ENCODE measurements at regions not wholly inside any gene's neighbourhood (a gene's known extent, or its start where the extent isn't known, plus 50 kb on each side); places are given as distances from the start of the nearest gene placed in this dataset.
"Not testable (repeated sequence)": the region's sequence is repeated elsewhere in the genome, so short reads cannot be mapped to it uniquely, and the experiment has no call there.

GRCh38 chr9:120304896-120305295 is 275.1 kb downstream of the CDK5RAP2 start:
- not testable (repeated sequence) for H3K9me3 ChIP-seq (ENCODE audit: control insufficient read depth in 2 of 2, insufficient read depth in 1 of 2, low read length in 1 of 2); H3K36me3 ChIP-seq (ENCODE audit: control insufficient read depth in 2 of 2, insufficient read depth in 2 of 2, low read length in 1 of 2); H3K27ac ChIP-seq (ENCODE audit: low read depth in 1 of 2, low read length in 1 of 2); H3K4me3 ChIP-seq (ENCODE audit: low read length in 2 of 2); H3K27me3 ChIP-seq (ENCODE audit: control insufficient read depth in 2 of 2, insufficient read depth in 1 of 2, low read length in 1 of 2); H3K4me1 ChIP-seq (ENCODE audit: control insufficient read depth in 2 of 2, insufficient read depth in 2 of 2, low read length in 2 of 2); DNase-seq (ENCODE audit: low read depth in 6 of 9, low spot score in 9 of 9)
- 98% methylated on average over 28 of the region's 28 CpGs for WGBS

- no peaks in the 10 kb centered on the region for H3K36me3 ChIP-seq (ENCODE audit: control insufficient read depth in 2 of 2, insufficient read depth in 2 of 2, low read length in 1 of 2)
- H3K27ac ChIP-seq (ENCODE audit: low read depth in 1 of 2, low read length in 1 of 2): no peak overlapping the region
- no peak overlapping the region for H3K4me3 ChIP-seq (ENCODE audit: low read length in 2 of 2)
- no peaks in the 10 kb centered on the region for H3K27me3 ChIP-seq (ENCODE audit: control insufficient read depth in 2 of 2, insufficient read depth in 1 of 2, low read length in 1 of 2)
- DNase-seq (ENCODE audit: low read depth in 6 of 9, low spot score in 9 of 9): no peak
- no peaks in the 10 kb centered on the region for H3K9me3 ChIP-seq (ENCODE audit: control insufficient read depth in 2 of 2, insufficient read depth in 1 of 2, low read length in 1 of 2)
- 96% methylated on average over 4 of the region's 4 CpGs for WGBS
- H3K4me1 ChIP-seq (ENCODE audit: control insufficient read depth in 2 of 2, insufficient read depth in 2 of 2, low read length in 2 of 2): no peaks in the 10 kb centered on the region
Observed at GRCh38 chr9:120303519-120303918, 276.4 kb downstream of the CDK5RAP2 start.

GRCh38 chr9:120299785-120300184 is 280.2 kb downstream of the CDK5RAP2 start:
- no peak for DNase-seq (ENCODE audit: low read depth in 6 of 9, low spot score in 9 of 9)
- H3K4me1 ChIP-seq (ENCODE audit: control insufficient read depth in 2 of 2, insufficient read depth in 2 of 2, low read length in 2 of 2): no peaks in the 10 kb centered on the region
- H3K36me3 ChIP-seq (ENCODE audit: control insufficient read depth in 2 of 2, insufficient read depth in 2 of 2, low read length in 1 of 2): no peaks in the 10 kb centered on the region
- no peak overlapping the region for H3K27ac ChIP-seq (ENCODE audit: low read depth in 1 of 2, low read length in 1 of 2)
- WGBS: 80% methylated on average over 6 of the region's 6 CpGs
- H3K27me3 ChIP-seq (ENCODE audit: control insufficient read depth in 2 of 2, insufficient read depth in 1 of 2, low read length in 1 of 2): no peaks in the 10 kb centered on the region
- H3K9me3 ChIP-seq (ENCODE audit: control insufficient read depth in 2 of 2, insufficient read depth in 1 of 2, low read length in 1 of 2): no peaks in the 10 kb centered on the region
- H3K4me3 ChIP-seq (ENCODE audit: low read length in 2 of 2): no peak overlapping the region

- no peaks in the 10 kb centered on the region for H3K9me3 ChIP-seq (ENCODE audit: control insufficient read depth in 2 of 2, insufficient read depth in 1 of 2, low read length in 1 of 2)
- no peaks in the 10 kb centered on the region for H3K27me3 ChIP-seq (ENCODE audit: control insufficient read depth in 2 of 2, insufficient read depth in 1 of 2, low read length in 1 of 2)
- H3K4me1 ChIP-seq (ENCODE audit: control insufficient read depth in 2 of 2, insufficient read depth in 2 of 2, low read length in 2 of 2): no peaks in the 10 kb centered on the region
- no peak for DNase-seq (ENCODE audit: low read depth in 6 of 9, low spot score in 9 of 9)
- WGBS: 75% methylated on average over 4 of the region's 4 CpGs
- no peak overlapping the region for H3K4me3 ChIP-seq (ENCODE audit: low read length in 2 of 2)
- no peaks in the 10 kb centered on the region for H3K36me3 ChIP-seq (ENCODE audit: control insufficient read depth in 2 of 2, insufficient read depth in 2 of 2, low read length in 1 of 2)
- H3K27ac ChIP-seq (ENCODE audit: low read depth in 1 of 2, low read length in 1 of 2): no peak overlapping the region
Observed at GRCh38 chr9:120294003-120294402, 286.0 kb downstream of the CDK5RAP2 start.

DNA sequence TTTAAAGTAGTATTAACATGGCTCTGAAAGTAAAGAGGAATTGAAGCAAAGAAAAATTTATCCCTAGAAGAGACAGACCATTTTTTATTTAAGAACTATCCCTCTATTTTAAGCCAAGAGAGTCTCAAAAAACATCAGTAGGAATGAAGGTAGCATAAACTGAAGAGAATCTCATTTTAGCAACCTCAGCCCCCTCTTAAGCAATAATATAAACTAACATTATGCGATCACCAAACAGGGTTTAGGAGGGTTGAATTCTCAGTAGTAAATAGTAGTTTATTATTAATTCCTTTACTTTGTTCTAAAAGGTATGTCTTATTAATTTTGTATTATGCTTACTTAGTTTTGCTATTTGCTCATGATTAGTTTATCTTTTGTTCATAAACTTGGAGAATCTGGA is 287.4 kb downstream of the CDK5RAP2 start:
- no peak for DNase-seq (ENCODE audit: low read depth in 6 of 9, low spot score in 9 of 9)
- no peaks in the 10 kb centered on the region for H3K9me3 ChIP-seq (ENCODE audit: control insufficient read depth in 2 of 2, insufficient read depth in 1 of 2, low read length in 1 of 2)
- H3K27ac ChIP-seq (ENCODE audit: low read depth in 1 of 2, low read length in 1 of 2): no peak overlapping the region
- no peak overlapping the region for H3K4me3 ChIP-seq (ENCODE audit: low read length in 2 of 2)
- no peaks in the 10 kb centered on the region for H3K36me3 ChIP-seq (ENCODE audit: control insufficient read depth in 2 of 2, insufficient read depth in 2 of 2, low read length in 1 of 2)
- WGBS: 2% methylated on average over 1 of the region's 1 CpG
- H3K27me3 ChIP-seq (ENCODE audit: control insufficient read depth in 2 of 2, insufficient read depth in 1 of 2, low read length in 1 of 2): no peaks in the 10 kb centered on the region
- H3K4me1 ChIP-seq (ENCODE audit: control insufficient read depth in 2 of 2, insufficient read depth in 2 of 2, low read length in 2 of 2): no peaks in the 10 kb centered on the region

DNA sequence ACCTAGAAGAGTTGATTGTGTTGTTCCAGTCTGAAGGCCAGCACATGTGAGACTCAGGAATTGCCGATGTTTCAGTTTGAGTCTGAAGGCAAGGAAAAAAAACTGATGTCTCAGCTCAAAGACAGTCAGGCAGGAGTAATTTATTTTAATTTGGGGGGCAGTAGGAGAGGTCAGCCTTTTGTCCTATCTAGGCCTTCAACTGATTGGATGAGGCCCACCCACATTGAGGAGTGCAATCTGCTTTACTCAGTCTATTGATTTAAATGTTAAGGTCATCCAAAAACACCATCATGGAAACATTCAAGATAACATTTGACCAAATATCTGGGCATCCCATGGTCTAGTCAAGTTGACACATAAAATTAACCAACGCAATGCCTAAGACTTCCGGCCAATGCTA is 288.9 kb downstream of the CDK5RAP2 start:
- H3K4me1 ChIP-seq (ENCODE audit: control insufficient read depth in 2 of 2, insufficient read depth in 2 of 2, low read length in 2 of 2): no peaks in the 10 kb centered on the region
- H3K4me3 ChIP-seq (ENCODE audit: low read length in 2 of 2): no peak overlapping the region
- H3K27me3 ChIP-seq (ENCODE audit: control insufficient read depth in 2 of 2, insufficient read depth in 1 of 2, low read length in 1 of 2): no peaks in the 10 kb centered on the region
- no peak overlapping the region for H3K27ac ChIP-seq (ENCODE audit: low read depth in 1 of 2, low read length in 1 of 2)
- H3K36me3 ChIP-seq (ENCODE audit: control insufficient read depth in 2 of 2, insufficient read depth in 2 of 2, low read length in 1 of 2): no peaks in the 10 kb centered on the region
- no peak for DNase-seq (ENCODE audit: low read depth in 6 of 9, low spot score in 9 of 9)
- WGBS: 100% methylated on average over 3 of the region's 3 CpGs
- no peaks in the 10 kb centered on the region for H3K9me3 ChIP-seq (ENCODE audit: control insufficient read depth in 2 of 2, insufficient read depth in 1 of 2, low read length in 1 of 2)

- no peak for DNase-seq (ENCODE audit: low read depth in 6 of 9, low spot score in 9 of 9)
- Histone ChIP-seq H3K9me3 (ENCODE audit: control insufficient read depth in 2 of 2, insufficient read depth in 1 of 2, low read length in 1 of 2) (no peaks in the 10 kb centered on the region), H3K27me3 (ENCODE audit: control insufficient read depth in 2 of 2, insufficient read depth in 1 of 2, low read length in 1 of 2) (no peaks in the 10 kb centered on the region), H3K36me3 (ENCODE audit: control insufficient read depth in 2 of 2, insufficient read depth in 2 of 2, low read length in 1 of 2) (no peaks in the 10 kb centered on the region), H3K4me1 (ENCODE audit: control insufficient read depth in 2 of 2, insufficient read depth in 2 of 2, low read length in 2 of 2) (no peaks in the 10 kb centered on the region), H3K27ac (ENCODE audit: low read depth in 1 of 2, low read length in 1 of 2) (no peak overlapping the region), H3K4me3 (ENCODE audit: low read length in 2 of 2) (no peak overlapping the region)
- 89% methylated on average over 9 of the region's 9 CpGs for WGBS
Observed at GRCh38 chr9:120289990-120290975, 289.7 kb downstream of the CDK5RAP2 start.

GRCh38 chr9:120289098-120289497 is 290.9 kb downstream of the CDK5RAP2 start:
- no peaks in the 10 kb centered on the region for H3K27me3 ChIP-seq (ENCODE audit: control insufficient read depth in 2 of 2, insufficient read depth in 1 of 2, low read length in 1 of 2)
- no peaks in the 10 kb centered on the region for H3K4me1 ChIP-seq (ENCODE audit: control insufficient read depth in 2 of 2, insufficient read depth in 2 of 2, low read length in 2 of 2)
- H3K27ac ChIP-seq (ENCODE audit: low read depth in 1 of 2, low read length in 1 of 2): no peak overlapping the region
- no peak overlapping the region for H3K4me3 ChIP-seq (ENCODE audit: low read length in 2 of 2)
- no peaks in the 10 kb centered on the region for H3K36me3 ChIP-seq (ENCODE audit: control insufficient read depth in 2 of 2, insufficient read depth in 2 of 2, low read length in 1 of 2)
- no peak for DNase-seq (ENCODE audit: low read depth in 6 of 9, low spot score in 9 of 9)
- H3K9me3 ChIP-seq (ENCODE audit: control insufficient read depth in 2 of 2, insufficient read depth in 1 of 2, low read length in 1 of 2): no peaks in the 10 kb centered on the region

- WGBS: 92% methylated on average over 3 of the region's 3 CpGs
- H3K4me3 ChIP-seq (ENCODE audit: low read length in 2 of 2): no peak overlapping the region
- H3K4me1 ChIP-seq (ENCODE audit: control insufficient read depth in 2 of 2, insufficient read depth in 2 of 2, low read length in 2 of 2): no peaks in the 10 kb centered on the region
- no peak overlapping the region for H3K27ac ChIP-seq (ENCODE audit: low read depth in 1 of 2, low read length in 1 of 2)
- H3K9me3 ChIP-seq (ENCODE audit: control insufficient read depth in 2 of 2, insufficient read depth in 1 of 2, low read length in 1 of 2): no peaks in the 10 kb centered on the region
- H3K36me3 ChIP-seq (ENCODE audit: control insufficient read depth in 2 of 2, insufficient read depth in 2 of 2, low read length in 1 of 2): no peaks in the 10 kb centered on the region
- no peaks in the 10 kb centered on the region for H3K27me3 ChIP-seq (ENCODE audit: control insufficient read depth in 2 of 2, insufficient read depth in 1 of 2, low read length in 1 of 2)
- DNase-seq (ENCODE audit: low read depth in 6 of 9, low spot score in 9 of 9): no peak
Observed at GRCh38 chr9:120286530-120286929, 293.4 kb downstream of the CDK5RAP2 start.

Data from thymus (tissue), 11 donors.